ENCODE measurements at regions not wholly inside any gene's neighbourhood (a gene's known extent, or its start where the extent isn't known, plus 50 kb on each side); places are given as distances from the start of the nearest gene placed in this dataset.

GRCh38 chr7:16991551-16991950, 109.8 kb upstream of the AGR3 start (continued):
- TF ChIP-seq TIGD3 (CRISPR knock-in tag; IDR thresholded peaks at IDR 0.05; ENCODE audit: borderline replicate concordance), result no peak
- no peak for TF ChIP-seq ZNF460 (CRISPR knock-in tag; IDR thresholded peaks at IDR 0.05; ENCODE audit: borderline replicate concordance)
- TF ChIP-seq SMAD3 (CRISPR knock-in tag; IDR thresholded peaks at IDR 0.05), result no peak
- no peak for TF ChIP-seq GMEB1 (CRISPR knock-in tag; IDR thresholded peaks at IDR 0.05; ENCODE audit: borderline replicate concordance)
- TF ChIP-seq ETV6 (CRISPR knock-in tag; conservative IDR thresholded peaks at IDR 0.05), result no peak
- TF ChIP-seq RBM22 (optimal IDR thresholded peaks at IDR 0.05; ENCODE audit: low read length), result no peak
- no peak for TF ChIP-seq BCL3 (CRISPR knock-in tag; IDR thresholded peaks at IDR 0.05)
- no peak for TF ChIP-seq ELK4 (CRISPR knock-in tag; IDR thresholded peaks at IDR 0.05; ENCODE audit: borderline replicate concordance)
- TF ChIP-seq MXD4 (CRISPR knock-in tag; IDR thresholded peaks at IDR 0.05), result no peak
- TF ChIP-seq ATF7-NPFF (CRISPR knock-in tag; IDR thresholded peaks at IDR 0.05; ENCODE audit: low read depth), result no peak

All from HepG2 (cell line).